Naive thymus-derived CD8-positive, alpha-beta T cell (primary cell): ENCODE measurements at regions not wholly inside any gene's neighbourhood (a gene's known extent, or its start where the extent isn't known, plus 50 kb on each side); places are given as distances from the start of the nearest gene placed in this dataset.
"Not testable (repeated sequence)": the region's sequence is repeated elsewhere in the genome, so short reads cannot be mapped to it uniquely, and the experiment has no call there.

Experiments
- ATAC-seq, 2 donors: fragments of 150-1000 bp; cut with Tn5 transposase in 1 of 2; sonication (Bioruptor Pico), chemical (Tn5 transposase) in 1 of 2; 1 replicate in 1 of 2; 2 replicates in 1 of 2; pipeline ENCODE4 v1.10.0; 2021; ENCODE audit warnings: mild to moderate bottlenecking in 2 of 2, moderate library complexity in 2 of 2
- POLR2A ChIA-PET: fragments of 350-600 bp; sonication (Branson Sonifier 250); formaldehyde crosslinking; loops from one replicate; lab custom pipeline; 2021; ENCODE audit warnings: antibody characterized with exemption; lab: Charles Lee
- DNase-seq, 10 donors: peaks; one replicate each; pipeline versions ENCODE4 v3.0.0 to v3.0.0-alpha.2; 2020 to 2022
- H3K27ac Mint-ChIP-seq, 10 donors: one replicate each; pipeline ENCODE4 v1.8.0; 2020 to 2022; ENCODE audit warnings: mild to moderate bottlenecking in 10 of 10, mixed read lengths in 10 of 10, moderate library complexity in 4 of 10, inconsistent platforms in 1 of 10
- H3K27me3 Mint-ChIP-seq, 5 donors: one replicate each; pipeline ENCODE4 v1.8.0; 2021 to 2022; ENCODE audit warnings: mixed read lengths in 5 of 5
- H3K36me3 Mint-ChIP-seq, 3 donors: one replicate each; pipeline ENCODE4 v1.8.0; 2020 to 2022; ENCODE audit warnings: mixed read lengths in 3 of 3, mild to moderate bottlenecking in 2 of 3, inconsistent platforms in 1 of 3
- H3K4me1 Mint-ChIP-seq, 4 donors: one replicate each; pipeline ENCODE4 v1.8.0; 2021 to 2022; ENCODE audit warnings: mixed read lengths in 4 of 4
- H3K4me3 Mint-ChIP-seq, 10 donors: one replicate each; pipeline ENCODE4 v1.8.0; 2020 to 2022; ENCODE audit warnings: mild to moderate bottlenecking in 10 of 10, mixed read lengths in 10 of 10, moderate library complexity in 6 of 10, inconsistent platforms in 1 of 10
- H3K9me3 Mint-ChIP-seq, 9 donors: one replicate each; pipeline ENCODE4 v1.8.0; 2020 to 2022; ENCODE audit warnings: mixed read lengths in 9 of 9, mild to moderate bottlenecking in 3 of 9, inconsistent platforms in 1 of 9, moderate library complexity in 1 of 9

GRCh38 chr4:49519150-49520035 lies 533.3 kb downstream of the CWH43 start:
- H3K27ac Mint-ChIP-seq, DNase-seq: not testable (repeated sequence)

GRCh38 chr4:49523816-49524765 lies 538.0 kb downstream of the CWH43 start:
- H3K27ac Mint-ChIP-seq, DNase-seq, POLR2A ChIA-PET, H3K36me3 Mint-ChIP-seq, ATAC-seq, H3K4me1 Mint-ChIP-seq, H3K4me3 Mint-ChIP-seq, H3K9me3 Mint-ChIP-seq, H3K27me3 Mint-ChIP-seq: not testable (repeated sequence)

More at GRCh38 chr4:49519150-49520035, 533.3 kb downstream of the CWH43 start:
- Mint-ChIP-seq H3K9me3 (peaks cover 1 to 33% (median 19%) of the 10 kb centered on the region in 9 donors), H3K36me3 (peaks cover 0 to 21% (median 2%) of the 10 kb centered on the region in 3 donors)
- H3K4me3 Mint-ChIP-seq, H3K27me3 Mint-ChIP-seq, POLR2A ChIA-PET, H3K4me1 Mint-ChIP-seq, ATAC-seq: not testable (repeated sequence)

GRCh38 chr4:49558916-49559676 lies 573.0 kb downstream of the CWH43 start:
- not testable (repeated sequence) for H3K27me3 Mint-ChIP-seq

GRCh38 chr4:49560131-49560816 lies 574.2 kb downstream of the CWH43 start:
- H3K4me1 Mint-ChIP-seq, H3K27me3 Mint-ChIP-seq, ATAC-seq, H3K27ac Mint-ChIP-seq, POLR2A ChIA-PET, H3K4me3 Mint-ChIP-seq: not testable (repeated sequence)
- peak in 1 of 10 donors; percentile 60 for DNase-seq
- H3K9me3 Mint-ChIP-seq: peaks cover 0 to 37% (median 8%) of the 10 kb centered on the region in 9 donors
- peaks cover 0 to 14% (median 0%) of the 10 kb centered on the region in 3 donors for H3K36me3 Mint-ChIP-seq

More at GRCh38 chr4:49558916-49559676, 573.0 kb downstream of the CWH43 start:
- peaks cover 0 to 14% (median 0%) of the 10 kb centered on the region in 3 donors for H3K36me3 Mint-ChIP-seq
- H3K27ac Mint-ChIP-seq, ATAC-seq, POLR2A ChIA-PET, H3K4me3 Mint-ChIP-seq, H3K4me1 Mint-ChIP-seq: not testable (repeated sequence)
- DNase-seq: peak in 1 of 10 donors; percentile 60
- H3K9me3 Mint-ChIP-seq: peaks cover 0 to 47% (median 11%) of the 10 kb centered on the region in 9 donors

GRCh38 chr4:49560883-49561282 lies 574.8 kb downstream of the CWH43 start:
- H3K4me3 Mint-ChIP-seq, H3K27ac Mint-ChIP-seq, H3K4me1 Mint-ChIP-seq, POLR2A ChIA-PET, ATAC-seq, H3K27me3 Mint-ChIP-seq, DNase-seq: not testable (repeated sequence)
- H3K36me3 Mint-ChIP-seq: peaks cover 0 to 14% (median 0%) of the 10 kb centered on the region in 3 donors
- H3K9me3 Mint-ChIP-seq: peaks cover 0 to 37% (median 8%) of the 10 kb centered on the region in 9 donors

GRCh38 chr4:49570248-49570647 lies 584.2 kb downstream of the CWH43 start:
- Mint-ChIP-seq H3K36me3 (peaks cover 0 to 14% (median 0%) of the 10 kb centered on the region in 3 donors), H3K9me3 (peaks cover 0 to 58% (median 32%) of the 10 kb centered on the region in 9 donors)
- H3K4me3 Mint-ChIP-seq, ATAC-seq, H3K27me3 Mint-ChIP-seq, H3K27ac Mint-ChIP-seq, H3K4me1 Mint-ChIP-seq, POLR2A ChIA-PET: not testable (repeated sequence)
- peak in 1 of 10 donors; percentile 58 for DNase-seq

GRCh38 chr4:49573666-49574215 lies 587.7 kb downstream of the CWH43 start:
- ATAC-seq, H3K27ac Mint-ChIP-seq, H3K27me3 Mint-ChIP-seq, H3K4me1 Mint-ChIP-seq, H3K4me3 Mint-ChIP-seq, DNase-seq, POLR2A ChIA-PET: not testable (repeated sequence)
- peaks cover 0 to 83% (median 38%) of the 10 kb centered on the region in 9 donors for H3K9me3 Mint-ChIP-seq
- peaks cover 0 to 19% (median 2%) of the 10 kb centered on the region in 3 donors for H3K36me3 Mint-ChIP-seq

- ATAC-seq, H3K4me3 Mint-ChIP-seq, H3K4me1 Mint-ChIP-seq, H3K27ac Mint-ChIP-seq, DNase-seq, H3K27me3 Mint-ChIP-seq, POLR2A ChIA-PET: not testable (repeated sequence)
- H3K36me3 Mint-ChIP-seq: peaks cover 0 to 15% (median 2%) of the 10 kb centered on the region in 3 donors
- peaks cover 0 to 73% (median 37%) of the 10 kb centered on the region in 9 donors for H3K9me3 Mint-ChIP-seq
These were observed 589.2 kb downstream of the CWH43 start for GRCh38 chr4:49575250-49575649.

- ATAC-seq, H3K4me3 Mint-ChIP-seq, H3K4me1 Mint-ChIP-seq, POLR2A ChIA-PET, H3K27ac Mint-ChIP-seq, H3K27me3 Mint-ChIP-seq: not testable (repeated sequence)
- Mint-ChIP-seq H3K36me3 (peaks cover 0 to 14% (median 2%) of the 10 kb centered on the region in 3 donors), H3K9me3 (peaks cover 0 to 59% (median 25%) of the 10 kb centered on the region in 9 donors)
- peak in 1 of 10 donors; percentile 55 for DNase-seq
These were observed 592.3 kb downstream of the CWH43 start for GRCh38 chr4:49578371-49578770.

GRCh38 chr4:49578899-49579298 lies 592.8 kb downstream of the CWH43 start:
- peaks cover 0 to 59% (median 22%) of the 10 kb centered on the region in 9 donors for H3K9me3 Mint-ChIP-seq
- POLR2A ChIA-PET, H3K27ac Mint-ChIP-seq: not testable (repeated sequence)

GRCh38 chr4:49580166-49580565 lies 594.1 kb downstream of the CWH43 start:
- POLR2A ChIA-PET, H3K4me3 Mint-ChIP-seq, ATAC-seq, H3K4me1 Mint-ChIP-seq, H3K27ac Mint-ChIP-seq, H3K27me3 Mint-ChIP-seq, DNase-seq: not testable (repeated sequence)
- peaks cover 0 to 53% (median 17%) of the 10 kb centered on the region in 9 donors for H3K9me3 Mint-ChIP-seq
- peaks cover 0 to 14% (median 2%) of the 10 kb centered on the region in 3 donors for H3K36me3 Mint-ChIP-seq

More at GRCh38 chr4:49578899-49579298, 592.8 kb downstream of the CWH43 start:
- peaks cover 0 to 14% (median 2%) of the 10 kb centered on the region in 3 donors for H3K36me3 Mint-ChIP-seq
- not testable (repeated sequence) for ATAC-seq, DNase-seq, H3K27me3 Mint-ChIP-seq, H3K4me3 Mint-ChIP-seq, H3K4me1 Mint-ChIP-seq
